Ovary (tissue), 7 donors: ENCODE measurements at regions not wholly inside any gene's neighbourhood (a gene's known extent, or its start where the extent isn't known, plus 50 kb on each side); places are given as distances from the start of the nearest gene placed in this dataset.
"Not testable (repeated sequence)": the region's sequence is repeated elsewhere in the genome, so short reads cannot be mapped to it uniquely, and the experiment has no call there.

Experiments
- DNase-seq, 5 donors: peaks; one replicate each; pipeline ENCODE4 v3.0.0-alpha.2; 2019 to 2020
- H3K27ac ChIP-seq, 2 donors: fragments of 200-600 bp; one replicate each; pipeline versions ENCODE4 v1.5.1 to v1.8.0; 2019 to 2022
- H3K27me3 ChIP-seq: fragments of 200-600 bp; one replicate; pipeline ENCODE4 v1.8.0; 2022
- H3K36me3 ChIP-seq: fragments of 200-600 bp; sonication (generic); one replicate; pipeline ENCODE4 v1.5.1; 2019
- H3K4me1 ChIP-seq: one replicate; pipeline ENCODE4 v1.8.1; 2013; ENCODE audit warnings: mild to moderate bottlenecking, moderate library complexity; ENCODE audit not compliant: insufficient read depth
- H3K4me3 ChIP-seq: fragments of 200-600 bp; sonication (generic); one replicate; pipeline ENCODE4 v1.5.1; 2017
- H3K9me3 ChIP-seq, 2 donors: fragments of 200-600 bp in 1 of 2; sonication (generic) in 1 of 2; one replicate each; pipeline versions ENCODE4 v1.5.1 to v1.8.1; 2013 to 2019; ENCODE audit warnings: mild to moderate bottlenecking in 1 of 2, moderate library complexity in 1 of 2
- EP300 ChIP-seq: sonication (generic); formaldehyde crosslinking; IDR thresholded peaks from one replicate; pipeline ENCODE4 v1.6.1; 2017; ENCODE audit warnings: antibody characterized with exemption
- POLR2A ChIP-seq: fragments of 450-650 bp; IDR thresholded peaks from one replicate; pipeline ENCODE4 v1.6.1; 2017; ENCODE audit warnings: antibody characterized with exemption, mild to moderate bottlenecking, moderate library complexity
- WGBS, 3 donors: extraction: QIAGEN DNeasy Blood & Tissue Kit in 1 of 3; methylation state at CpG; one replicate each; pipeline versions ENCODE4 v1.1.5 to v1.1.7; 2013 to 2017; 5-methylcytosine and 5-hydroxymethylcytosine counted together
- intact Hi-C, 4 donors: fragments of 100-400 bp; cut with DNase I; formaldehyde crosslinking; loops; one replicate each; pipeline versions ENCODE4 v1.11.0 to v1.15.1; 2022 to 2023
- TF ChIP-seq, protein P1 (sequence below), 3 donors: fragments of 450-650 bp in 2 of 3; fragments of 200-600 bp in 1 of 3; IDR thresholded peaks; one replicate each; pipeline versions ENCODE4 v1.5.1 to v1.8.0; 2016 to 2022; ENCODE audit warnings: antibody characterized with exemption in 3 of 3, mild to moderate bottlenecking in 1 of 3
- donor health status: DM: no; HTN: no; CAD: no; lungs with moderate emphysema.
- donor health status: DM: no; HTN: no; CAD: no.
- donor health status: Bipolar disorder and iron deficiency.
- donor health status: DM: no; HTN: no; CAD: no.
- donor health status: DM: yes; HTN: yes; CAD: no.

GRCh38 chrX:131650637-131651410 lies 107.0 kb downstream of the OR13H1 start:
- intact Hi-C loops = no loop called here
- no peak for DNase-seq
- Histone ChIP-seq H3K4me3 (no peak overlapping the region), H3K36me3 (no peaks in the 10 kb centered on the region), H3K9me3 (no peaks in the 10 kb centered on the region), H3K4me1 (no peaks in the 10 kb centered on the region), H3K27me3 (no peaks in the 10 kb centered on the region), H3K27ac (no peak overlapping the region)
- 45 to 61% (median 54%) methylated on average over 4 of the region's 4 CpGs for WGBS, 3 donors
- no peak for TF ChIP-seq EP300
- TF ChIP-seq, protein P1, sequence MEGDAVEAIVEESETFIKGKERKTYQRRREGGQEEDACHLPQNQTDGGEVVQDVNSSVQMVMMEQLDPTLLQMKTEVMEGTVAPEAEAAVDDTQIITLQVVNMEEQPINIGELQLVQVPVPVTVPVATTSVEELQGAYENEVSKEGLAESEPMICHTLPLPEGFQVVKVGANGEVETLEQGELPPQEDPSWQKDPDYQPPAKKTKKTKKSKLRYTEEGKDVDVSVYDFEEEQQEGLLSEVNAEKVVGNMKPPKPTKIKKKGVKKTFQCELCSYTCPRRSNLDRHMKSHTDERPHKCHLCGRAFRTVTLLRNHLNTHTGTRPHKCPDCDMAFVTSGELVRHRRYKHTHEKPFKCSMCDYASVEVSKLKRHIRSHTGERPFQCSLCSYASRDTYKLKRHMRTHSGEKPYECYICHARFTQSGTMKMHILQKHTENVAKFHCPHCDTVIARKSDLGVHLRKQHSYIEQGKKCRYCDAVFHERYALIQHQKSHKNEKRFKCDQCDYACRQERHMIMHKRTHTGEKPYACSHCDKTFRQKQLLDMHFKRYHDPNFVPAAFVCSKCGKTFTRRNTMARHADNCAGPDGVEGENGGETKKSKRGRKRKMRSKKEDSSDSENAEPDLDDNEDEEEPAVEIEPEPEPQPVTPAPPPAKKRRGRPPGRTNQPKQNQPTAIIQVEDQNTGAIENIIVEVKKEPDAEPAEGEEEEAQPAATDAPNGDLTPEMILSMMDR (IDR thresholded peaks at IDR 0.05) = no peak
- TF ChIP-seq POLR2A = no peak

DNA sequence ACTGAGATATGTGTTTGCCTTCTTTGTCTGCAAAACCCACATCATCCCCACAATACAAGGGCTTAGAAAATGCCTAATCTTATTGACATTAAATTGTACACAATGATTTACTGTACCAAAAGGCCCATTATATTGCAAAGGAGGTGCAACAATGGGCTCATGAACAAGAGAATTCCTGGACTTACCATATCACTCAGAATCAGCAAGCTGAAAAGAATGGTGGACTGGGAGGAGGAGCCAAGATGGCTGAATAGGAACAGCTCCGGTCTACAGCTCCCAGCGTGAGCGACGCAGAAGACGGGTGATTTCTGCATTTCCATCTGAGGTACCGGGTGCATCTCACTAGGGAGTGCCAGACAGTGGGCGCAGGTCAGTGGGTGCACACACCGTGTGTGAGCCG lies 119.9 kb downstream of the OR13H1 start:
- H3K27ac ChIP-seq, intact Hi-C loops, H3K4me3 ChIP-seq, H3K36me3 ChIP-seq, DNase-seq, H3K4me1 ChIP-seq, H3K27me3 ChIP-seq, H3K9me3 ChIP-seq: not testable (repeated sequence)
- WGBS, 3 donors = 78 to 89% (median 83%) methylated on average over 9 of the region's 9 CpGs

GRCh38 chrX:131671735-131672134 lies 127.9 kb downstream of the OR13H1 start:
- intact Hi-C loops = no loop called here
- 16 to 34% (median 18%) methylated on average over 2 of the region's 2 CpGs for WGBS, 3 donors

GRCh38 chrX:131675596-131676194 lies 131.8 kb downstream of the OR13H1 start:
- TF ChIP-seq EP300 = no peak
- no peak for TF ChIP-seq POLR2A
- TF ChIP-seq, protein P1 (IDR thresholded peaks at IDR 0.05) = no peak
- Histone ChIP-seq H3K36me3 (no peaks in the 10 kb centered on the region), H3K4me1 (no peaks in the 10 kb centered on the region), H3K9me3 (no peaks in the 10 kb centered on the region), H3K27ac (no peak overlapping the region), H3K4me3 (no peak overlapping the region), H3K27me3 (no peaks in the 10 kb centered on the region)
- DNase-seq = no peak
- 0 to 2% (median 0%) methylated on average over 1 of the region's 1 CpG for WGBS, 3 donors
- intact Hi-C loops = loop anchor here in 1 of 4 donors (5.0 kb wide), 1 partner anchor 167 kb away; no protein-coding TSS in a partner anchor

More at GRCh38 chrX:131671735-131672134, 127.9 kb downstream of the OR13H1 start:
- DNase-seq = peak in 4 of 5 donors; percentile 23 to 40 (median 26)
- Histone ChIP-seq H3K27ac (no peak overlapping the region), H3K9me3 (no peaks in the 10 kb centered on the region), H3K27me3 (no peaks in the 10 kb centered on the region), H3K36me3 (no peaks in the 10 kb centered on the region), H3K4me1 (no peaks in the 10 kb centered on the region), H3K4me3 (no peak overlapping the region)
- no peak for TF ChIP-seq EP300
- TF ChIP-seq, protein P1 (IDR thresholded peaks at IDR 0.05) = no peak
- TF ChIP-seq POLR2A = no peak
